ENCODE measurements at regions not wholly inside any gene's neighbourhood (a gene's known extent, or its start where the extent isn't known, plus 50 kb on each side); places are given as distances from the start of the nearest gene placed in this dataset.

DNA sequence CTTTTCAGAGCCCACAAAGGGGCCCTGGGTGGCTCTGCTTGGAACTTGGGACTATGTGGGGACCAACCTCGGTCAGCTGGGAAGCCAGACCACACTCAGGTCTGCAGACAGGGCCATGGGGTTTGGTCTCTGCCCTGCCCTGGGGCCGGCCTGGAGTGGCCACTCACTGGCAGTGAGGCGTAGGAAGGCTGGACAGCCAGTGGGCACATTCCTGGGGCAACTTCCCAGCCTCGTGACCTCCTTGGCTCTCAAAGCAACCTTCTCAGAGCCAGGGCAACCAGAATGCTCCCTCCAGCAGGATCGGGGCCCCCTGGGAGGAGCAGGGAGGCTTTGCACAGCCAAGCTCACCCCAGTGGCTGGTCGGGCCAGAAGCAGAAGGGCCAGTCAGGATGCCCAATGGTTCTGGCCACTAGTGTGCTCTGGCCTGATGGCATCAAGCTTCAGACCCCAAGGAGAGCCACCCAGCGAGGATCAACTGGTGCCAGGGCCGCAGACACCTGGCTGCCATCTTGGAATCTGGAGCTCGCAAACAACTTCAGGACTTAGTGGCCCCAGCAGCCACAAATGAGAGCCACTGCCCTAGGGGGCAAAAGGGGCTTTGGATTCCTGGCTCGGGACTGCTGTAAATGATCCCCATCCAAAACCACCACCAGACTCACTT lies 87.1 kb downstream of the MYEOV start:
- DNase-seq = peak; percentile 16

DNA sequence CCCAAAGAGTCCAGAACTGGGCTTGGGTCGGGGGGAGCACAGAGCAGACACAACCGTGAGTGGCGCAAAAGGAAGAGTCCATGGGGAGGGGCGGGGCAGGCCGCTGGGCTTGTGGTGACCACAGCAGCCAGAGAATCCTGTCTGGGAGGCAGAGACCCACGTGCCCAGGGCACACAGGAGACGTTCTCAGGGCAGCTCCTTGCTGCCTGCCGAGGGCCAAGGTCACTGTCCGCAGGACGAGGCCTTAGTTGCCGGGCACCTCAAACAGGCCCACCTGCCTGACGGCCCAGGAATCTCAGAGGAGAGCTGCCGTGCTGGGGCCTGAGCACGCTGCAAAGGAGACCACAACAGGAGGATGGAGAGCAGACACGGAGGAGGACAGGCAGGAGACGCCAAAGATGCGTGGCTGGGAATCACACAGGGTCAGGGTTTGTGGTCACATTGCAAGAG lies 87.8 kb downstream of the MYEOV start:
- DNase-seq = peak; percentile 19

DNA sequence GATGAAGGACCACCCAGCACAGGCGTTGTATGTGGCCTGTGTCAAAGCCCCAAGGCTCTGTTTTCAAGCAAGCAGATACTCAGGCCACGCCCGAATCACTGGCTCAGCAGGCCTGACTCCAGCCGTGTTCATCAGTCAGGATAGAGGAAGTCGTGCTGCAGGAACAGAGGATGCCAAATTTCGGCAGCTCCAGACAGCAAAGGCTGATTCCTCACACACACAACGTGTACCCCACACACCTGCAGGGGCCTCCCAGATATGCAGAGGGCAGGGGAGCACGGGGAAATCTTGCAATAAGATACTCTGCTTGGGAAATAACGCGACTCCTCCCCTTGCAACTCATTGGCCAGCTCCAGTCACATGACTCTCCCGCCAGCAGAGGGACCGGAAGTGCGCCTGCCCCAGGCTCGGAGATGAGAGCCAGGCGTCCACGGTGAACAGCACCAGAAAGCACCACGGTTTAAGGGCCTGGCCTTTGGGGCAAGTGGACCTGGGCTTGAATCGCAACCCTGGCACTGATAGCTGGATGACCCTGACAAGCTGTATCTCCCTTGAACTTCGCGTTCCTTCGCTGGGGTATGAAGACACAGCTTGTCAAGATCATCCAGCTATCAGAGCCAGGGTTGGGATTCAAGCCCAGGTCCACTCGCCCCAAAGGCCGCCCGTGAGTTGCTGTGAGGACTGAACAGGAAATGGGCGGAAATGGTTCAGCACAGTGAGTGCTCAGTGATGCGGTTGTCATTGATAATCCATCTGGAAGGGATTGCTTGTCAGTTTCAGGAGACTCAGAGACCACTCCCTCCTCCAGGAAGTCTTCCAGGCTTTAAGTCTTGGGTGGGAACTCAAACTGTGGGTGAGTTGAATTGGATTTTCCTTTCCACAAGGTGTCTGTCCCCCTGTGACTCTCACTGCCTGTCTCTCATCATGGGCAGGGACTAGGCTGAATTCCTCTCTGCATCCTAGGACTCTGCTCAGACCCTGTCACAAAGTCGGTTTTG lies 88.5 kb downstream of the MYEOV start:
- DNase-seq = peak; percentile 61

DNA sequence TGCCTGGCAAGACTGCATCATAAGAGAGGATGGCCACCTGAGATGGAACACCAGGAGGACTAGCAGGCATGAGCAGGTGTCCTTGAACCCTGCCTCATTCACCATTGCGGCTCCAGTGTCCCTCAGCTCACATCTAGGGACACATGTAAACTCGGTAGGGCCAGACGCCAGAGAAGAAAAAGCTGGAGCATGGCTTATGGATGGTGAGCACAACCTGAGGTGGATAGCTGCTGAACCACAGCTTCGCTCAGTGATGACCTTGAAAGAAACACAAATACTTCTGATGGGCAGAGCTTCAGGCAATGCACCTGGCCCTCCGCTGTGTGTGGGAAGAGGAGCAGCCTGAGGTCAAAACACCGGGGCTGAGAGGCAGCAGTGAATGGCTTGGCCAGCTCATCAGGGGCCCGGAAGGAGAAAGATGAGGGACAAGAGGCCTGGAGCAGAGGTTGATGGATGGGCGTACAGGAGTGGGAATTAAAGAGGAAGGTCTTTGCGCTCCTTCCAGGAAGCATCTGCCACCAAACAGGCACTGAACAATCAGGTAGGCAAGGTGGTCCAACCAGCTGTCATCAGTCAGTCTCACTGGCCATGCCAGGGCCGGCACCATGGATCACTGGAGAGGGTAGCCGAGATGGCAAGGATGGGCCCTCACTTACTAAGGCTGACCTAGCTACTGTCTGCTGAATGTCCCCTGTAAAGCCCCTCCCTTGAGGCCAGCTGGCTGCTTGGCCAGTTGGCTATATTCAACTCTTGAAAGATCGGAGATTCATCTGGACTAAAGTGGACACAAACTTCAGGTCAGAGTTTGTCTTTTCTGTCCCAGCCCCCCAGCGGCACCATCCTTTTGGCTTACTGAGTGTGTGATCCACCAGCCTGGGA lies 89.7 kb downstream of the MYEOV start:
- DNase-seq = peak; percentile 22

DNA sequence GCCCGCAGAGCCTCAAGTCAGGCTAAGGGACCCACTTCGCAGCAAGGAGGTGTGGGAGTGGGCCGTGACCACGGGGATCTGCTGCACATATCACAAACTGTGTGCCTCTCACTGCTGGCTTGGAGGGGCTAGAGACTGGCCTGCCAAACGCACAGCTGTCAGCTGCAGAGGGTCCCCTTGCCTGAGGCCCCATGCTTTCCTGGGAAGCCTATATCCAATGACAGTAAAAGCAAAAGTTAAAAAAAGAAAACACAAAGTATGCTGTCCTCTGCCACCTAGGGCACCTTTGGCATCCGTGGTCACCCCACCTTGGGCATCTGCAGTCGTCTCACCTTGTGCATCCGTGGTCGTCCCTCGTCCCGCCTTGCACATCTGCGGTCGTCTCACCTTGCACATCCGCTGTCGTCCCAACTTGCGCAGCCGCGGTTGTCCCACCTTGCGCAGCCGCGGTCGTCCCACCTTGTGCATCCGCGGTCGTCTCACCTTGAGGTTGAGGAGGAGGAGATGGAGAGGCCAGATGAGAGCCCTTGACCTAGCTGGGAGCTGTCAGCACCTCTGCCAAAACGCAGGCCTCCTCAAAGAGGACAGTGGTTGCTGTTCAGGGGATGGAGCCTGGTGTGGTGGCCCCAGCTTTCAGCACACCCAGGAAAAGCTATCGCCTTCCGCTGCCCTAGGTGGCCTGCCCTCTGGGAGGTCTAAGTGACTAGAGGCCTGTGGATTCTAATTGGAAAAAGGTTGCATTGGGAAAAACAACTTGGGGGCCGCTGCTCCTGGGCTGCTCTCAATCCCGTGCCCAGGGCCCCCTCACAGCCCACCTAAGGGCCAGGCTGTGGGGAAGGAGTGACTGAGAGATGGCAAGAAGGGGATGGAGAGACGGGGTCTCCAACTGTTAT lies 90.5 kb downstream of the MYEOV start:
- peak; percentile 19 for DNase-seq

DNA sequence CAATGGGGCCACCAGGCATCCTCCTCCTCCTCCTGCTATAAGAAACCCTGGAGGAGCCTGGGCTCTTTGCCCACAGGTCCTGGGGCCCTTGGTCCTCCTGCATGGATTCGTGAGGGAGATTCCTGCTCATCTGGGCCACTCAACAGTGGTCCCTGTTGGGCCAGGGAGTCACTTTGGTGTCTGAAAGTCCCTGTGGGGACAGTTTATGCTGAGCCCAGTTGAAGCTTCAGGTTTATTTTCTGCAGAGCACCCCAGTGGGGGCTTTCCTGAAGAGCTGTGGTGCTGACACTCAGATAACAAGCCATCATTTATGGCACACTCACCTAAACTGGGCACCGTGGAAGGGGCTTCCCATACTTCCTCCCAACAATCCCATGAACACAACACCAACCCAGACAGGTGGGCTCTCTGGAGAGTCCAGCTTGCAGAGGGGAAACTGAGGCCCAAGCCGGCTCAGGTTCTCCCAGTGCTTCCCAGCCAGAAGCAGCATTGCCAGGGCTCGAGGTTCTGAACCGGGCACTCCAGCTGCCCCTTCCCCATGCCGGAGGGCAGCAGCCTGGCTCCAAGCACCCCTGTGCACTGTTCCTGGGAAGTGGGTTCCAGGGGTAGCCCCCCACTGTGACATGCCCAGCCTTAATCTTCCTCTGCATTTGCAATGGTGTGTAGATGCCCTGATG lies 91.3 kb downstream of the MYEOV start:
- DNase-seq = peak; percentile 17

DNA sequence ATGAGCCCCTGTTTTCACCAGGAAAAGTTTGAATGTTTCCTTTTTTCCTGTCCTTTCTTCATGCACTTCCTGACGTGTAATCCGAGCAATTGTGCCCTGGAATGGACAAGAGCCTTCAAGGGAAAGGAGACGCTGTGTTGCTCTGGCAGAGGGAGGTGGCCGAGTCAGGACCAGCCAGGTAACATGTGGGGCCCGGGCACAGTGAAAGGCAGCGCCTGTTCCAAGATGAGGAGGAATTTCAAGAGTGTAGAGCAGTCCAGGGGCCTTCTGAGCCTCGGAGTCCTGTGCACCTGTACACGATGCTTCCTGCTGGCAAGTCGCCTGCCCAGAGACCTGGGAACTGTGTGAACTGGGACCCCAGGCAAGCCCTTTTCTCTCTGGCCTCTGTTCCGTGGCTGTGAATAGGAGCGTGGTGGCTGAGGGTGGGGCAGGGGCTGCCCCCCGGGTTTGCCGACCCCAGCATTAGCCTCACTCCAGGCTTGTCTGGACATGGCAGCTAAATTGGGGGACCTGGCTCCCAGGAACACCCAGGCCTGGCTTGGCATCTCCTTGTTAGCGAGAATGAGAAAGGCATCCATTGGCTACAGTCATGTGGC lies 92.0 kb downstream of the MYEOV start:
- peak; percentile 4 for DNase-seq

DNA sequence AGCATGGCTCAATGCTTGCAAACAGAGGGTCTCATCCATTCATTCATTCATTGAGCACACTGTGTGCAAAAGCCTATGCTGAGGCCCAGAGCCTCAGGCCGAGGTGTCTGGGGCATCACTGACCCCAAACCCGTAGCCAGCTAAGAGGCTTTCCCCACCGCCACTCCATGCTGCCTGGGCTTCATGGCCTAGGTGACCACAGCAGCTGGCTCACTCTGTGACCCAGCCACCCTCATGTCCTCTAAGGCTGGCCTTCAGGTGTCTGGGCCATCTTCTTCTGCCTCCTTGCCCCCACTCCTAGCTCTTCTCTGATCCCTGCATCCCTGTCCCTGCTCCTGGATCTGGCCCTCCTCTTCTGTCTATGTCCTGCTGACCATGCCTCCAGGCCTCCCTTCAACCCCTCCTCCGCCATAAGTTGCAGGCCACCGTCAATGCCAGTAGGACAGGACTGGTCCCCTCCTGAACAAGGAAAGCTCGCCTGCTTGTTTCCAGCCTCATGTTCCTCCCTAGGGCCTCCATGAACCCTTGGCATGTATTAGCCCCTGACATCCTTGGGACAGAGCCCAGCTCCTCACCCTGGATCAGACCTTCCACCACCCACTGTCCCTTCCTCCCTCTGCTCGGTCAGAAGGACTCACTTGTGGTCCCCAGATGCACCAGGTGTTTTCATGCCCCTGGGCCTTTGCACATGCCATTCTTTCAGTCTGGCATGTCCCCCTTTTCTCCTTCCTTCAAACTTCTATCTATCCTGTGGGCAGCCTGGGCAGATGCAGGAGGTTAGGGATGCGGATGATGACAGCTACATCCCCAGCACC lies 92.8 kb downstream of the MYEOV start:
- peak; percentile 17 for DNase-seq

DNA sequence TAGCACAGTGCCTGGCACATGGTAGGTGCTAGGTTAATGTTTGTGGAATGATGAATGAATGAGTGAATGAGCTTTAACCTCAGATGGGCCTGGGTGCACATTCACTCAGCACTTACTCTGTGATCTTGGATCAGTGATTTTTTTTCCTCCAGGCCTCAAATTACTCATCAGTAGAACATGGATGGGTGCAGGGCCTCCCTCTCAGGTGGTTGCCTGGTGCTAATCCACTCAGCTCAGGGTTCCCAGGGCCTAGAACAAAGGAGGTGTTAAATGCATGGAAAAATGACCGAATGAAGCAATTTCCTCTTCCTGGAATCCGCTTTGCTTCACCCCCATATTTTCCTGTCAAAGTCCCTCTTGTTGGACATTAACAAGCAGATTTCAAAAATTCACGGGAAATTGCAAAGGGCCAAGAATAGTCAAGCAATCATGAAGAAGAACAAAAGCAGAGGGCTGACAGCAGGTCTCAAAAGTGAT lies 93.5 kb downstream of the MYEOV start:
- DNase-seq = no peak

DNA sequence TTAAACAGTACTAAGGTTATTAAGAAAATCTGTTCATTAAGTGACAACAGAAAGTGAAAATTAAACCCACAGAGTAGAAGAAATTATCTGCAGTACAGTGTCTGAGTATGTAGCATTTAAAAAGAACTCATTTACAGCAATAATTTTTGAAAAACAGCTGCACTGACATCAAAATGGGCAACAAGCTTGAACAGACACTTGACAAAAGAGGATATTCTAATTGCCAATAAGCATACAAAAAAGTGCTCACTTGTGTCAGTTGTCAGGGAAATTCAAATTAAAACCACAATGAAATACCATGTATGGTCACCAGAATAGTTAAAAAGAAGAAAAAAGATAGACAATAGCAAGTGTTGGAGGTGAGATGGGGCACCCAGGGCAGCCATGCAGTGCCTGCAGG lies 93.3 kb upstream of the LINC01488 start:
- DNase-seq = no peak

DNA sequence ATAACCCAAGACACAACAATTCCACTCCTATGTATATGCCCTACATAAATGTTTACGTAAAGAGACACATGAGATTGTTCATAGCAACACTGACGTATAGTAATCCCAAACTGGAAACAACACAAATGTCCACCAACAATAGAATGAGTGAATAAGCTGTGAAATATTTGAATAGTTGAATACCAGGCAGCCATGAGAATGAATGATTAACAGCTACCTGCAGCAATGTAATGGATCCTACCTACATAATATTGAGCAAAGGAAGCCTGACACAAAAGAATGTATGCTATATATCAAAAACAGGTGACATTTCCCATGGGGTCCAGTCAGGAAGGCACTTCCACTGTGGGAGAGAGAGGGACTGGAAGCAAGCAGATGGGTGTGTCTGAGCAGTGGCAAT lies 92.8 kb upstream of the LINC01488 start:
- no peak for DNase-seq

DNA sequence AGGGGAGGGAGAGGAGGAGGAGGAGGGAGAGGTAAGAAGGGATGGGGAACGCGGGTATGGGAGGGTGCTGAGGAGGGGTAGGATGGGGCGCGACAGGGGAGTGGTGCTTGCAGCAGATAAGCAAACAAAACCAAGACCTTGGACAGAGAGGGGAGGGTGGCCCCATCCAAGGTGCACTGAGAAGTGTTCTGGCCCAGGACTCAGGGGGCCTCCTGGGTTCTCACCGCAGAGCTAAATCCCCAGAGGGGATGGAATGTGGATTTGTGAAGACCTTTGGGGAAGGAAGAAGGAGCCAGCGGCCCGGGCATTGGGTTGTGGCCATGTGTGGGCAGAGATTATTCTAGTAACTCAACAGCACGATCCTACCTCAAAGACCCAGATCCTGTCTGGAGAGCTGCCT lies 90.9 kb upstream of the LINC01488 start:
- no peak for DNase-seq

DNA sequence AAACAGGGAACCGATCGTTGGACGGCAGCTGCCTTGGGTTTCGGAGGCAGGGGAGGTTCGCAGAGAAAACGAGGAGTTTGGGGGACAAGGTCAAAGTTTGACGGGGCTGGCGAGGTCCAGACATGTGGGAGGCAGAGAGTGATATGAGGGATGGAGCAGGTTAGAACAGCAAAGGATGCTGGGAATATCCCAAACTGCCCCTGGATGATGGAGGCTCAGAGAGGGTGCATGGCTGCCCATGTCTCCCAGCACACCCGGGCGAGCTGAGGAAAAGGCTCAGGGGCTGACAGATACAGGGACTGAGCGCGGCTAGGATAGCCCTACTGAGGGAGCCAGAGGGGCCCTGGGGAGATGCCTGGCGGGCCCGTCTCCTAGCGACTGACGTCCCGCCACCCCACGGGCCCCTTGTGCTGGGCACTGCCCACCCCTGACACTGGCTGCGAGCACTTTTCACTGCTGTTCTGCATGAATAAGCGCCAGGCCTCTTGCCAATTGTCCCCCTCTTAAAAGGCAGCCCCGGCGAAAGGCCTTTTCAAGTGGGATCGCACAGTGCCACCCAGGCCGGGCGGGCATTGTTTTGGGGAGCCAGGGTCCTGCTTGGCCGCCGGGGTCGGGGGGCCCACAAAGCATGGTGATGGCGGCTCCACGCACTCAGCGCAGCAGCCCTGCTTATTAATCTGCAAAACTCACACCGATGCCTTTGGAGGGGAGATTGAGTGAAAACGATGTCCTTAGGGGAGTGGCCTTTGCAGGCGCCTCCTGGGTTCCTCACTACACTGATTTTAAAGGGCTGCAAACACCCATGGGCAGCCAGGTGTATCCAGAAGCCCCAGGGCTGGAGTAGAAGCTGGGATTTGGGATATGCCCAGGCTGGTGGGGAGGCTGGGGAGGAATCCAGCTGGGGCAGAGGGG lies 90.0 kb upstream of the LINC01488 start:
- no peak for DNase-seq

DNA sequence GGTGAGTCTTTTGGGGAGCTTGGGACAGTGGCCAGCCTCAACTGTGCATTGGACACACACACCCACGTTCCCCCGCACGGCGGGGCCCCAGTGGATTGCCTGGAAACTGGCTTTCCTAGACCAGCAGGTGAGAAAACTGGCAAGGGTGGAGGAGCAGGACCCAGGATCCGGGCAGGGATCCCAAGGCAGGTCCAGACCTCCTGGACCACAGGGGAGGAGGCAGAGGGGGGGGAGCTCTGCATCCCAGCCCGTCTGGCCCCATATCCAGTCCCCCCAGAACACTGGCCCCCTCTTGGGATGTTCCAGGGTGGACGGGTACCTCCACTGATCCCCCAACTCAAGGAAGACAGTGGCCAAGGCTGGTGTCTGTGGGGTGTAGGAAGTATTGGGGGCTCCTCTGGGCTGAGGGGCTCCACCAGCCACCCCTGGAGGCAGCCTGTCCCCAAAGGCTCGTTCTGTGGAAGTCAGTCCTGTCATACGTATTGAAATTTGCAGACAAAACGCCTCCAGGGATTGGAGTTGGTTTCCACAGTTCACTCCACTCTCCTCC lies 89.3 kb upstream of the LINC01488 start:
- no peak for DNase-seq

DNA sequence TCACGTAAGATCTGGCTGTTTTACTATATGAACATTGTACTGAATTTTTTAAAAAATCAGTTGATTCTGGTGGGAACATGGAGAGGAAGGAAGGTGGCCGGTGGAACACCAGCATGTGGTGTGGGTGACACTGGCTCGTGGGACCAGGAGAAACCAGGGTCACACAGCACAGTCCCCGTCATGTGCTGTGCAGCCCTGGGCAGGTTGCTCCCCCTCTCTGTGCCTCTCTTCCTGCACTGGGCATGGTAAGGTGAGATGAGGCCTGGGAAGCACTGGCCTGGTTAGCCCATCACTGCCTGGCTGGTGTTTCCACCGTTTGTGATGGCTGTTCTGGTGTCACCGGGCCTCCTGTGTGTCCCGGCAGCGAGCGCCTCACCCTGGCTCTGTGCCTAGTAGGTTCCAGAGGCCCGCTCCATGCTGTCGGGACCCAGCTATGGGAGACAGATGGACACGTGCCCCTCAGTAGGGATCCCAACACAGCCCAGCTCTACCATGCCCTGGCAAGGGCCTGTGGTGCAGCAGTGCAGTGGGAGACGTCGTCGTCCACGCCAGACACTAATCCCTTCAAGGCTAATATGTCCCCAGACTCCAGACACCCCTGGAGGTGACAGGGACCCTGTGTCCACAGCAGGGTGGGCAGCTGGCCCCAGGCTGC lies 88.2 kb upstream of the LINC01488 start:
- DNase-seq = no peak

DNA sequence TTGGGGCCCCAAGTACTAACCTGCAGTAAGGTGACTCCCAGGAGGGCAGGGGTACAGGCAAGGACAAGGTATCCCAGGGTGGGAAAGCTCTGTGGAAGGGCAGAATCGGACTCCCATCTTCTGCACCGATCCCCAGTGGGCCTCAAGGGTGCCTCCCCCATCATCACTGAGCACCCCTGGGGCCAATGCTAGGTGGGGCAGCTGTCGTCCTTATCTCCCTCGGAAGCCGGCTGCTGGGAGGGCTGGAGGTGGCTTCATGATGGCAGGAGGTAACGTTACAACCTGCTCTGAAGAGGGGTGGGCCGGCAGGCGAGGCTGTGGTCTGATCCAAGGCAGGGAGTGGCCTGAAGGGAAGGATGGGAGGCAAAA lies 87.6 kb upstream of the LINC01488 start:
- DNase-seq = no peak

DNA sequence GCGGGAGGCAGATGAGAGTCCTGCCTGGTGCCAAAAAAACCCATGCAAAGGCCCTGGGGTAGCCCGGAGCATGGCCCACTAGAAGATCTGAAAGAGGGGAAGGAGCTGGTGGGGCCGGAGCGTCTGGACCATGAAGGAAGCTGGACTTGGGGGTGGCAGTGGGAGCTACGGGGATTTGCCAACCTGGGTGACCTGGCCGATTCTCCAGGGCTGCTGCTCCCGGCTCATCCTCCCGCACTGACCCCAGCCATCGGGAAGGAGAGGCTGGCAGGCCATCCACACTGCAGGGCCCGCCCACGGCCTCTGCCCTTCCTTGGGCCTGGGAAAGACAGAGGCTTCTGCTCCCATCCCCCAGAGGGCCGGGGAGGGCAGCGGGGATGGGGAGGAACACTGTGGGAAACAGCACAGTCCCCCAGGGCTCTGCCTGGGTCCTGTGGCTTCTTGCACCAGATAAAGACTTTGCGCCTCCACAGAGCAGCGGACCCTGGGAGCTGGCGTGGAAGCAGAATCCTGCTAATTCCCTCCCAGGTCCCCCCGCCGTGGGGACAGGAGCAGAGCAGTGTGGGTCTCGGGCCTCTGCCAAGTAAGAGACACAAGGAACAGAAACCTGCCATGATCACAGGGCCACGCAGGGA lies 87.1 kb upstream of the LINC01488 start:
- DNase-seq = no peak

DNA sequence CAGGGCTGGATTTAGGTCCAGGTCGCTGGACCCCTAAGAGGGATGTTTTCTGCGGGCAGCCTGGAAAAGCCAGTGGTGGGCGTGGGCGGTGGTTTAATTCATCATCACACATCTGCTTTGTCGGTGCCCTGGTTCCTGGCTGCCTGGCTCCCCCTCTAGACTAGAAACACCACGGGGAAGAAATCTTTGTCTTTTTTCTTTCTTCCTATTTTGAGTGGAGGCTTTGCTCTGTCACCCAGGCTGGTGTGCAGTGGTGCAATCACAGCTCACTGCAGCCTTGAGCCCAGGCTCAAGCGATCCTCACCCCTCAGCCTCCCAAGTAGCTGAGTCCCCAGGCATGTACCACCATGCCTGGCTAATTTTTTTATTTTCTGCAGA lies 86.6 kb upstream of the LINC01488 start:
- no peak for DNase-seq
